ENCODE measurements at regions not wholly inside any gene's neighbourhood (a gene's known extent, or its start where the extent isn't known, plus 50 kb on each side); places are given as distances from the start of the nearest gene placed in this dataset.

- no peak for ATAC-seq
- CTCF ChIA-PET, result interaction anchor here (1.2 kb wide), 1 partner anchor 23 kb away, joined by 3 read pairs; no protein-coding TSS in a partner anchor
These were observed 332.2 kb downstream of the SOCS6 start for GRCh38 chr18:70620837-70621612.

More at GRCh38 chr18:70620837-70621612, 332.2 kb downstream of the SOCS6 start:
- BruUV-seq (replicated peaks), result no TSS peak
- no peaks in the 10 kb centered on the region for H3K36me3 ChIP-seq (ENCODE audit: control insufficient read depth in 1 of 2, insufficient read depth in 2 of 2, low read length in 2 of 2)
- H3K79me2 ChIP-seq (ENCODE audit: insufficient read depth, low read length), result no peaks in the 10 kb centered on the region
- no peaks in the 10 kb centered on the region for H4K20me1 ChIP-seq (ENCODE audit: insufficient read depth)
- no peak overlapping the region for H3K27ac ChIP-seq (ENCODE audit: low read depth, low read length)
- H3K27me3 ChIP-seq (ENCODE audit: insufficient read depth, low read length), result no peaks in the 10 kb centered on the region
- H3K4me2 ChIP-seq (ENCODE audit: low read length), result no peak overlapping the region
- ChIA-PET POLR2A (no interaction called here), RAD21 (ENCODE audit: low non-redundant PET in 1 of 2, low total read pairs in 2 of 2, uncharacterized antibody in 2 of 2, unreplicated experiment in 2 of 2) (no interaction called here)
- intact Hi-C loops (cut with micrococcal nuclease), result no loop called here
- TF ChIP-seq MAX (IDR thresholded peaks at IDR 0.05) (no peak), CBX3 (IDR thresholded peaks at IDR 0.05; ENCODE audit: low read depth) (no peak), TCF7L2 (IDR thresholded peaks at IDR 0.05; ENCODE audit: borderline replicate concordance, extremely low read depth, insufficient read depth, insufficient read length) (no peak), ZBTB33 (IDR thresholded peaks at IDR 0.05; ENCODE audit: extremely low read depth, insufficient replicate concordance, low read length) (no peak), ZFX (IDR thresholded peaks at IDR 0.05) (no peak), JUND (IDR thresholded peaks at IDR 0.05) (no peak), REST (IDR thresholded peaks at IDR 0.05; ENCODE audit: low read depth) (no peak), ZNF274 (IDR thresholded peaks at IDR 0.05; ENCODE audit: low read depth, low read length) (no peak), FOSL1 (IDR thresholded peaks at IDR 0.05; ENCODE audit: low read depth) (no peak), ELF1 (IDR thresholded peaks at IDR 0.05; ENCODE audit: borderline replicate concordance, low read depth) (no peak), POLR2A (IDR thresholded peaks at IDR 0.05; ENCODE audit: borderline replicate concordance, extremely low read depth, insufficient read depth, insufficient read length) (no peak)
- DNase-seq (ENCODE audit: low read depth, low spot score), result no peak
- H3K4me3 ChIP-seq (replicated peaks in 1 of 2; ENCODE audit: low read depth in 1 of 2, low read length in 2 of 2), result no peak overlapping the region
- H3K4me1 ChIP-seq (ENCODE audit: control insufficient read depth in 1 of 2, insufficient read depth in 2 of 2, low read length in 2 of 2), result no peaks in the 10 kb centered on the region
- no peaks in the 10 kb centered on the region for H3K9me3 ChIP-seq (ENCODE audit: control insufficient read depth in 1 of 2, insufficient read depth in 1 of 2, low read depth in 1 of 2, low read length in 2 of 2)
- H3K9me2 ChIP-seq (ENCODE audit: insufficient read depth), result no peaks in the 10 kb centered on the region
- H3K9ac ChIP-seq (ENCODE audit: low read length), result no peak overlapping the region
- H2AFZ ChIP-seq (ENCODE audit: low read depth, low read length, poor library complexity, severe bottlenecking), result no peak overlapping the region

Measured in HCT116 (cell line).